Cardiac muscle cell (in vitro differentiated cells and primary cell): ENCODE measurements at regions not wholly inside any gene's neighbourhood (a gene's known extent, or its start where the extent isn't known, plus 50 kb on each side); places are given as distances from the start of the nearest gene placed in this dataset.

ENCODE experiments used
- DNase-seq, 2 donors: peaks; one replicate each; pipeline versions ENCODE4 v3.0.0 to v3.0.0-alpha.2; 2010 to 2017; ENCODE audit warnings: low read depth in 1 of 2, low spot score in 1 of 2
- H3K27ac ChIP-seq: fragments of 200-600 bp; sonication (generic); 2 replicates; pipeline ENCODE4 v1.5.1; 2016
- H3K27me3 ChIP-seq: fragments of 200-600 bp; sonication (generic); 2 replicates; pipeline ENCODE4 v1.6.0; 2016; ENCODE audit warnings: control low read depth
- H3K36me3 ChIP-seq: fragments of 200-600 bp; sonication (generic); 2 replicates; pipeline ENCODE4 v1.5.1; 2016; ENCODE audit warnings: control low read depth
- H3K4me1 ChIP-seq: fragments of 200-600 bp; sonication (generic); 2 replicates; pipeline ENCODE4 v1.8.1; 2017; ENCODE audit warnings: low read depth, mild to moderate bottlenecking, mixed run types
- H3K4me3 ChIP-seq: fragments of 200-600 bp; sonication (generic); 2 replicates; pipeline ENCODE4 v1.5.1; 2016; ENCODE audit warnings: mild to moderate bottlenecking
- H3K9me3 ChIP-seq: fragments of 200-600 bp; sonication (generic); 2 replicates; pipeline ENCODE4 v1.5.1; 2017; ENCODE audit warnings: low read depth, mild to moderate bottlenecking, control low read depth
- CTCF ChIP-seq: IDR thresholded peaks from 2 replicates; pipeline ENCODE4 v1.5.1; 2012; ENCODE audit warnings: low read depth, mild to moderate bottlenecking, low read length

GRCh38 chr1:184329245-184329953 is 57.4 kb upstream of the C1orf21 start:
- H3K4me3 ChIP-seq = no peak overlapping the region
- no peak for TF ChIP-seq CTCF
- DNase-seq = no peak
- H3K9me3 ChIP-seq = no peaks in the 10 kb centered on the region
- H3K27ac ChIP-seq = no peak overlapping the region
- peaks cover 8% of the 10 kb centered on the region for H3K4me1 ChIP-seq
- H3K27me3 ChIP-seq = no peaks in the 10 kb centered on the region
- no peaks in the 10 kb centered on the region for H3K36me3 ChIP-seq

GRCh38 chr1:184329962-184330868 is 56.6 kb upstream of the C1orf21 start:
- no peak for TF ChIP-seq CTCF
- peaks cover 8% of the 10 kb centered on the region for H3K4me1 ChIP-seq
- H3K9me3 ChIP-seq = no peaks in the 10 kb centered on the region
- no peak overlapping the region for H3K27ac ChIP-seq
- H3K36me3 ChIP-seq = no peaks in the 10 kb centered on the region
- H3K4me3 ChIP-seq = no peak overlapping the region
- H3K27me3 ChIP-seq = no peaks in the 10 kb centered on the region
- DNase-seq = peak in 1 of 2 donors; percentile 53

GRCh38 chr1:184330875-184331274 is 56.0 kb upstream of the C1orf21 start:
- no peak for TF ChIP-seq CTCF
- no peak for DNase-seq
- Histone ChIP-seq H3K36me3 (no peaks in the 10 kb centered on the region), H3K27ac (no peak overlapping the region), H3K4me3 (no peak overlapping the region), H3K9me3 (no peaks in the 10 kb centered on the region), H3K4me1 (peaks cover 8% of the 10 kb centered on the region), H3K27me3 (no peaks in the 10 kb centered on the region)
